Heart right ventricle (tissue), 16 donors: ENCODE measurements at regions not wholly inside any gene's neighbourhood (a gene's known extent, or its start where the extent isn't known, plus 50 kb on each side); places are given as distances from the start of the nearest gene placed in this dataset.

Experiments used
- ATAC-seq, 8 donors: fragments of 200-7000 bp; cut with Tn5 transposase; one replicate each; pipeline ENCODE4 v1.9.1; 2020; ENCODE audit warnings: mild to moderate bottlenecking in 8 of 8, moderate library complexity in 8 of 8, moderate number of reproducible peaks in 1 of 8
- DNase-seq, 2 donors: peaks; one replicate each; pipeline ENCODE4 v3.0.0-alpha.2; 2020
- H3K27ac ChIP-seq, 10 donors: fragments of 200-600 bp; sonication (generic) in 2 of 10; one replicate each; pipeline versions ENCODE4 v1.5.0 to v1.8.0; 2020 to 2022; ENCODE audit warnings: mild to moderate bottlenecking in 3 of 10
- H3K27me3 ChIP-seq, 7 donors: fragments of 200-600 bp; one replicate each; pipeline ENCODE4 v1.8.0; 2021 to 2022; ENCODE audit warnings: mild to moderate bottlenecking in 2 of 7
- H3K36me3 ChIP-seq, 9 donors: fragments of 200-600 bp; sonication (generic) in 1 of 9; one replicate each; pipeline versions ENCODE4 v1.5.0 to v1.8.0; 2020 to 2022; ENCODE audit warnings: mild to moderate bottlenecking in 2 of 9
- H3K4me1 ChIP-seq, 9 donors: fragments of 200-600 bp; sonication (generic) in 1 of 9; one replicate each; pipeline versions ENCODE4 v1.5.0 to v1.8.0; 2020 to 2022; ENCODE audit warnings: mild to moderate bottlenecking in 4 of 9
- H3K4me3 ChIP-seq, 10 donors: fragments of 200-600 bp; sonication (generic) in 2 of 10; one replicate each; pipeline versions ENCODE4 v1.5.0 to v1.8.0; 2020 to 2022; ENCODE audit warnings: mild to moderate bottlenecking in 7 of 10, moderate library complexity in 2 of 10
- H3K9me3 ChIP-seq, 11 donors: fragments of 200-600 bp in 10 of 11; sonication (generic) in 2 of 11; one replicate each; pipeline versions ENCODE4 v1.5.0 to v1.8.0; 2013 to 2022; ENCODE audit warnings: mild to moderate bottlenecking in 2 of 11, control low read depth in 1 of 11, moderate library complexity in 1 of 11
- WGBS, 2 donors: extraction: QIAGEN DNeasy Blood & Tissue Kit; methylation state at CpG; one replicate each; pipeline ENCODE4 v1.1.7; 2013; ENCODE audit warnings: inconsistent platforms in 1 of 2; 5-methylcytosine and 5-hydroxymethylcytosine counted together
- intact Hi-C, 10 donors: fragments of 100-400 bp; cut with DNase I; formaldehyde crosslinking; loops; one replicate each; pipeline versions ENCODE4 v1.11.1 to v1.14.2; 2022
- TF ChIP-seq, protein P1 (sequence below), 9 donors: fragments of 200-600 bp; sonication (generic) in 2 of 9; IDR thresholded peaks; one replicate each; pipeline versions ENCODE4 v1.5.0 to v1.8.0; 2021 to 2022; ENCODE audit warnings: antibody characterized with exemption in 9 of 9, mild to moderate bottlenecking in 5 of 9, moderate library complexity in 1 of 9
- donor health status: Arrhythmogenic right ventricular cardiomyopathy.
- donor health status: ischemic (EF 13 %, LVEDD 7.1; RV severe dilation, severe dysfunction).
- donor health status: healthy with polysubstance abuse.
- donor health status: DM: no; HTN: yes; CAD: no.
- donor health status: DM: no; HTN: no; CAD: no.
- donor health status: ischemic (EF 25% LVEDD 6.9; RV normal size, moderate dysfunction).
- donor health status: ischemic (EF 25% LVEDD 5.7; RV mildly dilated, moderate dysfunction).
- donor health status: healthy.
- donor health status: DM: yes; HTN: yes; CAD: no.
- donor health status: Ischemic cardiomyopathy.
- donor health status: ischemic (EF 35%, LVEDD 5.7; RV mildly dilated, moderate dysfunction).
- donor health status: nonischemic (EF 11% LVEDD 7.7; RV severe dilation, severe dysfunction).
- donor health status: DM: yes; HTN: yes; CAD: no.
- donor health status: PGD.
- donor health status: ischemic (EF 29% LVEDD 5.4; RV normal size, mild dysfunction).
- donor health status: nonischemic (EF 23%, LVEDD 6.1; RV moderate dilation, normal function).

DNA sequence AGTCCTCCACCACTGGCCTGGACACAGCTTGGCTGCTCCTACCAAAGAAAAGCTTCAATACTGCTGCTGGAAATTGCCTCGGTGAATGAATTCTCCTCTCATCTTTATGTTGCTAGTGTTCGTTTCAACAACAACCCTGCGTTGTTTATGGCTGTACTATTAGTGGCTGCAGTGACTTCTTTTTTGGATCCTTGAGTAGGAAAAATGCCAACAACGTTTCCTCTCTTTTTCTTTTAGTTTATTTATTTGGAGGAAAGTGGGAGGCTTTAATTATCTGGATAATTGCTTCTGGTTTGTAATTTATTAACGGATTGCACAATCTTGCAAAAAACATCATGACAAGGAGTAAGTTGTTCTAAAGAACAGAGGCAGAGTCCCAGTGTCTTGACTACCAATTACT lies 464.1 kb upstream of the TRAM1L1 start:
- H3K4me1 ChIP-seq = no peaks in the 10 kb centered on the region
- peaks cover 0 to 5% (median 0%) of the 10 kb centered on the region in 11 donors for H3K9me3 ChIP-seq
- no peak for ATAC-seq
- H3K36me3 ChIP-seq = no peaks in the 10 kb centered on the region
- no peak overlapping the region for H3K27ac ChIP-seq
- H3K4me3 ChIP-seq = no peak overlapping the region
- DNase-seq = no peak
- 50 to 58% methylated on average over 5 of the region's 5 CpGs for WGBS, 2 donors
- TF ChIP-seq, protein P1, sequence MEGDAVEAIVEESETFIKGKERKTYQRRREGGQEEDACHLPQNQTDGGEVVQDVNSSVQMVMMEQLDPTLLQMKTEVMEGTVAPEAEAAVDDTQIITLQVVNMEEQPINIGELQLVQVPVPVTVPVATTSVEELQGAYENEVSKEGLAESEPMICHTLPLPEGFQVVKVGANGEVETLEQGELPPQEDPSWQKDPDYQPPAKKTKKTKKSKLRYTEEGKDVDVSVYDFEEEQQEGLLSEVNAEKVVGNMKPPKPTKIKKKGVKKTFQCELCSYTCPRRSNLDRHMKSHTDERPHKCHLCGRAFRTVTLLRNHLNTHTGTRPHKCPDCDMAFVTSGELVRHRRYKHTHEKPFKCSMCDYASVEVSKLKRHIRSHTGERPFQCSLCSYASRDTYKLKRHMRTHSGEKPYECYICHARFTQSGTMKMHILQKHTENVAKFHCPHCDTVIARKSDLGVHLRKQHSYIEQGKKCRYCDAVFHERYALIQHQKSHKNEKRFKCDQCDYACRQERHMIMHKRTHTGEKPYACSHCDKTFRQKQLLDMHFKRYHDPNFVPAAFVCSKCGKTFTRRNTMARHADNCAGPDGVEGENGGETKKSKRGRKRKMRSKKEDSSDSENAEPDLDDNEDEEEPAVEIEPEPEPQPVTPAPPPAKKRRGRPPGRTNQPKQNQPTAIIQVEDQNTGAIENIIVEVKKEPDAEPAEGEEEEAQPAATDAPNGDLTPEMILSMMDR (IDR thresholded peaks at IDR 0.05) = no peak
- no peaks in the 10 kb centered on the region for H3K27me3 ChIP-seq
- intact Hi-C loops = no loop called here

DNA sequence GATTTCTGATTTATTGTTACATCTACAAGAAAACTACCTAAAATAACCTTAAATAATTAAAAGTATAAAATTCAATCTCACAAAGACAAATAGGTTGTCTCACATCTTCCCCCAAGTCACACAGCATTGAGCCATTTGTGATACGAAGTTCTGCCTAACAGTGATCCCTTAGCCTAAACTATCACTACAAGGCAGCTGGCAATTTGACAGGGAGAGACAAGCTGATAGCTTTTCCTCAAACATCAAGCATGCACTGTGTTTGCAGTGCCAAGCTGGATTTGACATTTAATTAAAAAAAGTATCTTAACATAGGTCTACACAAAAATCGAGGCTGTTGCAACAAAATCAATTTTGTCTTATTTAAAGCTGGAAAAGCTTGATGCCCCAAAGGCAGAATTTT lies 464.7 kb upstream of the TRAM1L1 start:
- DNase-seq = no peak
- Histone ChIP-seq H3K36me3 (no peaks in the 10 kb centered on the region), H3K9me3 (peaks cover 0 to 5% (median 0%) of the 10 kb centered on the region in 11 donors), H3K4me1 (no peaks in the 10 kb centered on the region), H3K4me3 (no peak overlapping the region), H3K27me3 (no peaks in the 10 kb centered on the region), H3K27ac (no peak overlapping the region)
- ATAC-seq = no peak
- WGBS, 2 donors = 67 to 68% methylated on average over 2 of the region's 2 CpGs
- TF ChIP-seq, protein P1 (IDR thresholded peaks at IDR 0.05) = no peak
- intact Hi-C loops = no loop called here

DNA sequence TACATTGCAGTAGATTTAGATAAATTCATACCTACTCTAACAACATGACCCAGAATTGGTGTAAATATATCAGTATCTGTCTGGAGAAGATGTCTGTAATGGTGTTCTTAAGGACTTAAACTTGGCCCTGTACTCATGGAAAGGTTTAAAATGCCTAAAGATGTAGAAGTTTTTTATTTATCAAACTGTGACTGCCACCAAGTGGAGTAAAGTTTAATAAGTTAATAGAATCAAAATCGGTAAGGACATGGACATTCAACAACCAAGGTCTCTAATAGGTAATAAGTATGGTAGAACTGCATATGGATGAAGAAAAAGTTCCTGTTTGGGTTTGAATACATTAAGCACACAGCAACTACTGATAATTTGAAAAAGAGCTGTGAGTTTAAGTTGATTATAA lies 474.0 kb upstream of the NDST3 start:
- H3K27ac ChIP-seq = no peak overlapping the region
- 45 to 48% methylated on average over 1 of the region's 1 CpG for WGBS, 2 donors
- H3K9me3 ChIP-seq = no peaks in the 10 kb centered on the region
- H3K36me3 ChIP-seq = no peaks in the 10 kb centered on the region
- intact Hi-C loops = no loop called here
- TF ChIP-seq, protein P1 (IDR thresholded peaks at IDR 0.05) = peak in 3 of 9 donors; percentile 7 to 15 (median 9)
- no peaks in the 10 kb centered on the region for H3K27me3 ChIP-seq
- no peak for ATAC-seq
- H3K4me3 ChIP-seq = no peak overlapping the region
- DNase-seq = no peak
- H3K4me1 ChIP-seq = no peaks in the 10 kb centered on the region

DNA sequence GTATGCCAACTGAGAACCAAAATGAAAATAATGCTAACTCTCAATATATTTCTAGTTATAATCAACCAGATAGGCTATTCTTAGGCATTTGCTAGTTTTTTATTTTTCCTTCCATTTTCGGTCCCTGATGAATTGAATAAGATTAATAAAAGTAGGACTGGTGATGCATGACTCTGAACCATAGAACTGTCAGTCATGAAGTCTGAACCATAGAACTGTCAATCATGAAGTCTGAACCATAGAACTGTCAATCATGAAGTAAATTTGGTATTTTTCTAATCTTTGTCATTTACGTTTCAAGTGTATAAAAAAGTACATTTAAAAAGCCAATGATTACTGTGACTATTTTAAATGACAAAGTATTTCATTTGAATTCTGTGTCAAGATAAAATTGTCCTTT lies 460.2 kb upstream of the NDST3 start:
- H3K4me3 ChIP-seq = no peak overlapping the region
- TF ChIP-seq, protein P1 (IDR thresholded peaks at IDR 0.05) = no peak
- ATAC-seq (no peak), DNase-seq (no peak)
- no peaks in the 10 kb centered on the region for H3K27me3 ChIP-seq
- H3K9me3 ChIP-seq = no peaks in the 10 kb centered on the region
- 89% methylated on average over 2 of the region's 2 CpGs for WGBS, 2 donors
- H3K36me3 ChIP-seq = no peaks in the 10 kb centered on the region
- H3K4me1 ChIP-seq = no peaks in the 10 kb centered on the region
- H3K27ac ChIP-seq = no peak overlapping the region
- intact Hi-C loops = no loop called here

DNA sequence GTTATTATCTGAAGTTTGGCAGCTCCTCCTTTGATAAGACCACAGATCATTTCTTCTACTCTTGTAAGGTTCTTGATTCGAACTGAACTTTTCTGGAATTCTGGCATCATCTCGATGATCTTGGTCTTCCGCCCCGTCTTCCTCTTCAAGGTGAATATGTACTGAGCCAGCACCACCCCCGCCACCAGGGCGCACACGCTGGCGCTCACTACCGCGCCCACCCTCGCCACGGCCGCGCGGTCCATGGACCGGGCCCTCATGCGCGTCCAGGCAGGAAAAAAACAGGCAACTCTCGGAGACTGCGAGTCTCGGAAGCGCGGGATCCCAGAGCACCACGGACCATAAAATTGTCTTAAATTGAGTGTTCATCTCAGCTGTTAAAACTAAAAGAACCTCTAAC lies 458.4 kb upstream of the NDST3 start:
- no peaks in the 10 kb centered on the region for H3K4me1 ChIP-seq
- H3K27ac ChIP-seq = no peak overlapping the region
- TF ChIP-seq, protein P1 (IDR thresholded peaks at IDR 0.05) = no peak
- H3K27me3 ChIP-seq = no peaks in the 10 kb centered on the region
- intact Hi-C loops = no loop called here
- H3K9me3 ChIP-seq = no peaks in the 10 kb centered on the region
- no peaks in the 10 kb centered on the region for H3K36me3 ChIP-seq
- no peak overlapping the region for H3K4me3 ChIP-seq
- WGBS, 2 donors = 90 to 92% methylated on average over 24 of the region's 24 CpGs
- peak in 1 of 8 donors; percentile 27 for ATAC-seq
- no peak for DNase-seq
